Myocyte (in vitro differentiated cells): ENCODE measurements at regions not wholly inside any gene's neighbourhood (a gene's known extent, or its start where the extent isn't known, plus 50 kb on each side); places are given as distances from the start of the nearest gene placed in this dataset.

Source experiments
- DNase-seq: peaks from one replicate; pipeline ENCODE4 v3.0.0-alpha.2; 2012; ENCODE audit warnings: low read depth

DNA sequence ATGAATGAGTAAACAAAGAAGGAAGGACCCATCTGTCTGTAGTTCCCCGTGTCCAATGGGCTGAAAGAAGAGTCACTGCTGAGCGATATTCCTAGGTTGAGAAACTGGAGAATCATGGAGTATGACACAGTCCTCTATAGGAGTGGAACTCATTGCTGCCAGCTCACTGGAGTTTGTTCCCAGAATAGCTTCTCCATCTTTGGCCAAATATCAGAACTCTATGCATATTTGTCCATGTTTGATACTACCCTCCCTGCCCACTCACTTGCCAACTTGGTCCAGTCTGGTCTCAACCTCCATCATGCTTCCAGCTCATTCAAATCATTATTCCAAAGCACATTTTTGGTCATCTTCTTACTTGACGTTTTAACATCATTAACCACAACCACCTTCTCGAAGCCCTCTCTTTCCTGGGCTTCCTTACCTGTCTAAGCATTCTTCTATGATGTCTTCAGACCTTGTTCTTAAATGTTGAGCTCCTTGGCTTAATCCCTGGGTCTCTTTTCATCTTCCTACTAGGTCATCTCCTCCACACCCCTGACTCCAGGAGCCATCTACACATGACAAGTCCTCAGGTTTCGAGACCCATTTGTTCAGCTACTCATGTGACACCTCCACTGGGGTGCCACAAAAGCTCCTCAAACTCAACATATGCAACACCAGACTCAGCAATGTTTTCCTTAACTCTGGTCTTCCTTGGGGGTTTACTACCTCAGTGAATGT is 221.6 kb downstream of the MYCN start:
- DNase-seq, result no peak

GRCh38 chr2:16161085-16161565 is 220.8 kb downstream of the MYCN start:
- DNase-seq, result no peak

DNA sequence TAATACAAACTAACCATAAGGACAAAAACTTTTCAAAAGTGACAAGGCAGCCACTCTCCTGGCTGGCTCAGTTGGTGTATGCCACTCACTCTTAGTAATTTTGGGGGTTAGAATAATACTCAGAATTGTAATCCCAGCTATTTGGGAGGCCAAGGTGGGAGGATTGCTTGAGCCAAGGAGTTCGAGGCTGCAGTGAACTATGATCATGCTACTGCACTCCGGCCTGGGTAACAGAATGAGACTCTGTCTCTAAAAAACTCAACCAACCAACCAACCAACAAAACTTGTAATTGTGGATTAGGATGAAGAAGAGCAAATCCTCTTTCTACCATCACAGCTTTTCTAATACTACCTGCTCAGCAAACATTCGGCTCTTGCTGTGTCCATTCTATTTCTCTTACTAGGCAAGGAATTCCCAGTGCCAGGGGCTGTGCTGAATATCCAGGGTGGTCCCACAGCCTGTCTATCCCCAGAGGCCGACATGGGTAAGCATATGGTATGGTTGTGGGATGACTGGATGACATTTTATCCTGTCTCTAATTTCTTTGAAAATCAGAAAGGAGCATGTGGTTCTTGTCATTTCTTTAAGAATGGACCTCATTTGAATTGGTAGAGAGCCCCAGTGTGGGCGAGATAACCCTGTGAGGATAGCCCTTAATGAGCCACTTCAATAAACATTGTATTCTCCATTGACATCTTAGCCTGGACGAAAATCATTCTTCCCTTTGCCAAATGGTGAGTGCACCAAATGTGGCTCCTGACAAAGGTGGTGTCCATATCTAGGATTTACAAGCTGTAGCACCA is 220.1 kb downstream of the MYCN start:
- no peak for DNase-seq

GRCh38 chr2:16156411-16156810 is 216.1 kb downstream of the MYCN start:
- DNase-seq, result no peak

DNA sequence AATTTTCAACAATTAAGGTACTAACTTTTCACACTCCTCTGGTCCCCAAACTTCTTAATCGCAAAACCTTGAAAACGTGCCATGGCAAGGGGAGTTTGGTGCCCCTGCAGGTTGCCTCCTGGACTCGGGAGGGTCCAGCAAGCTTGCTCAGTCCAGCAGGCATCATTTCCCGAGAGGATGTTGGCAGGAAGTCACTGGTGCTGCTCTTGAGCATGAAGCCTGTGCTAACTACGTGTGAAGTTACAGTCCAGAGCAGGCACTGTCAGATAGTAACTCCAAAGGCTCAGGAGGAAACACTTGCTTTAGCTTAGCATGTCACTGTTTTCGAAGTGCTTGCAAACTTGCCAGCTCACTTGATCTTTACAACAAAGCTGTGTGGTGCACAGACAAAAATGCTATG is 215.4 kb downstream of the MYCN start:
- no peak for DNase-seq

DNA sequence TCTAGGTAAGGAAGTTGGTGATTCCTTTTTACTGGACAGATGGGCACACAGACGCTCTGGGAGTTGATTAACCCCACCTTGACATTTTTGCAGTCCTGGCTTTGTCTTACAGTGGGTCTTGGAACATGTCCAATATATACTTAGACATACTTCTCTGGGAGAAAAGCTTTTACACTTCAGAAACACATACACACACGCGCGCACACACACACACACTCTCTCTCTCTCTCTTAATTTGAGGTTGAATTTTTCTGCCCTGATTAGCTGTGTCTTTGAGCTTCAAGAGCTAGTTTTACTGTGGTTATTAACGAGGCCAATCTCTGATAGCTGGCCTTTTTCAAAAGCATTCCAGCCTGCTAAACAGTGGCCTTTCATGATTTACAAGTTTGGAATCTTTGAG is 215.0 kb downstream of the MYCN start:
- DNase-seq, result no peak

DNA sequence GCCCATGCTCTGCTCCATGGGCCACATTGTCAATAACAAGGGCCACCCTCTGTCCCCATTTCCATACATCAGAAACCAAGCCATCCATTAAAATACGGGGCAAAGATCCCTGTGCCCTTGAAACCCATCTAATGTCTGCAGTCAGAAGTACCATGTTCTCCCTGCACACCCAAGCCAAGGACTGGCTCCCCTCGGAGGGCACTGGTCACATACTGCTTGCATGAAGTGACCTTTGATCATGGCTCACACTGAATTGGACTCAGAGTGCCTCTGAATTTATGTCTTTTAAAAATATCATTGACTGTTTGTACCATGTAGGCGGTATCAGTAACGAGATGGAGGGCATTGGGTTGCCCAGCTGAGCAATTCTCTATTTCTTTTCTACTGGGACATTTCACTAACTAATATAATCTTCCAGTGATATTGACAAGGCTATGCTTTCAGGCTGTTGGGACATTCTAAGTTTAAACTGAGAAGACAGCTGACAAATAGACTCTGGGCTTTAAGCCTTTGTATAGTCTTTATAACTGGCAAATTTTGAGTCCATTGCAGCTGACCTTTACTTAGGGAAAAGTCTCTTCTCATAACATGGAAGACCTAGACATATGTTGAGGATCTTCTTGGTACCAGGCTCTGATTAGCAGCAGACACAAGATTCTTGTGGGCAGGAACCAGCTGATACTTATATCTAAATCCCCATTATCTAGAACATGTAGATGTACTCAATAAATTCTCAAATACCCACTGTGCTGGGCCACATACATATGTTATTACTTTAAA is 214.3 kb downstream of the MYCN start:
- DNase-seq, result no peak

GRCh38 chr2:16154061-16154460 is 213.7 kb downstream of the MYCN start:
- DNase-seq, result no peak

DNA sequence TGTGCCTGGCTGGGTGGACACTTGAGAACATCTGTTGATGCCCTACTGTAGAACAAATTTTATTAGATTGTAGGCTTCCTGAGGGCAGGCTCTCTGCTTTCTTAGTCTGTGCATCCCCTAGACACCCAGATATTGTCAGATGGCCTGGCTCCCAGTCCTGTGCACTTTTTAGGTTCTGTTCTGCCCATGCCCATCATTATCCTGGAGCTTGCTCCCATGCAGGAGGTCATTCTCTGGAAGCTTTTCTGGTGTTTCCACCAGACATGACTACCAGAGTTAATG is 213.3 kb downstream of the MYCN start:
- no peak for DNase-seq

DNA sequence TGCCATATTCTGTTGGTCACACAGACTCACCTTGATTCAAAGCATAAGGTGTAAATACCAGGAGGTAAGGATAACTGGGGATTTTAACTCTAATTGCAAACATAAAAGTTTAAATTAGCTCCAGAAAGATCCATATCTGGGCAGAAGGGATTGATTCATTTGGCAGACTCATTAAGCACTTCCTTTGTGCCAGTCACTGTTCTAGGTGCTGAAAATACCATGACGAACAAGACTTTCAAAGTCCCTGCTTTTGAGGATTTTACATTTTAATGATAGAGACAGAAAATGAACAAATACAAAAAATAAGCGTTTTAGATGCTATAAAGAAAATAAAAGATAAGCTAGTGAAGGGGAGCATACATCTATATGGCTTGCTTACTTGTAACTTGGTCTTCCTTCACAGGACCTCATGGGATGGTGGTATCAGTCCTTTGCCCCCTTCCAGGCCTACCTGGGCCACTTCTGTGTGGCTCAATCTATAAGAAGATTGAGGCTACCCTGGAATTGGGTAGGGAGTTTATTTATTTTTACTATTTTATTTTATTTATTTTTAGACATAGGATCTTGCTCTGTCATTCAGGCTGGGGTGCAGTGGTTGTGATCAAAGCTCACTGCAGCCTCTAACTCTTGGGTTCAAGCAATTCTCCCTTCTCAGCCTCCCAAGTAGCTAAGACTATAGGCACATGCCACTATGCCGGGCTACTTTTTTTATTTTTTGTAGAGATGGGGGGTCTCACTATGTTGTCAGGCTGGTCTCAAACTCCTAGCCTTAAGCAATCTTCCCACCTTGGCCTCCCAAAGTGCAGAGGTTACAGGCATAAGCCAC is 212.8 kb downstream of the MYCN start:
- no peak for DNase-seq

GRCh38 chr2:16152071-16152927 is 211.9 kb downstream of the MYCN start:
- DNase-seq, result no peak

GRCh38 chr2:16151651-16152050 is 211.3 kb downstream of the MYCN start:
- DNase-seq, result no peak

GRCh38 chr2:16151281-16151570 is 210.9 kb downstream of the MYCN start:
- DNase-seq, result no peak

- no peak for DNase-seq
These were observed 210.3 kb downstream of the MYCN start for GRCh38 chr2:16150456-16151280.

DNA sequence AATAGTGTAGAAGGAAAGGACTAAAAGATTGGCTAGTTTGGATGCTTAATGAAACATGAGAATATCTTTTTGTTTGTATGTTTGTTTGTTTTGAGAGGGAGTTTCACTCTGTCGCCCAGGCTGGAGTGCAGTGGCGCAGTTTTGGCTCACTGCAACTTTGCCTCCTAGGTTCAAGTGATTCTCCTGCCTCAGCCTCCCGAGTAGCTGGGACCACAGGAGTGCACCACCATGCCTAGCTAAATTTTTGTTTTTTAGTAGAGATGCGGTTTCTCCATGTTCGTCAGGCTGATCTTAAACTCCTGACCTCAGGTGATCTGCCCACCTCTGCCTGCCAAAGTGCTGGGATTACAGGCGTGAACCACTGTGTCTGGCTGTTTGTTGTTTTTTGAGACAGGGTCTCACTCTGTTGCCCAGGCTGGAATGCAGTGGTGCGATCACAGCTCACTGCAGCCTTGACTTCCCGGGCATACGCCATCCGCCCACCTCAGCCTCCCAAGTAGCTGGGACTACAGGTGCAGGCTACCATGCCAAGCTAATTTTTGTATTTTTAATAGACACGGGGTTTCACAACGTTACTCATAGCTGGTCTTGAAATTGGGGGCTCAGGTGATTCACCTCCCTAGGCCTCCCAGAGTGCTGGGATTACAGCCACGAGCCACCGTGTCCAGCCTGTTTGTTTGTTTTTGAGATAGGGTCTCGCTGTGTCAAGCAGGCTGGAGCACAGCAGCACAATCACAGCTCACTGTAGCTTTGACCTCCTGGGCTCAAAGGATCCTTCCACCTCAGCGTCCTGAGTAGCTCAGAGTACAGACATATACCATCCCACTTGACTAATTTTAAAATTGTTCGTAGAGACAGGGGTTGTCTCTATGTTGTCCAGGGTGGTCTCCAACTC is 209.2 kb downstream of the MYCN start:
- no peak for DNase-seq

GRCh38 chr2:16148632-16149348 is 208.4 kb downstream of the MYCN start:
- DNase-seq, result no peak

DNA sequence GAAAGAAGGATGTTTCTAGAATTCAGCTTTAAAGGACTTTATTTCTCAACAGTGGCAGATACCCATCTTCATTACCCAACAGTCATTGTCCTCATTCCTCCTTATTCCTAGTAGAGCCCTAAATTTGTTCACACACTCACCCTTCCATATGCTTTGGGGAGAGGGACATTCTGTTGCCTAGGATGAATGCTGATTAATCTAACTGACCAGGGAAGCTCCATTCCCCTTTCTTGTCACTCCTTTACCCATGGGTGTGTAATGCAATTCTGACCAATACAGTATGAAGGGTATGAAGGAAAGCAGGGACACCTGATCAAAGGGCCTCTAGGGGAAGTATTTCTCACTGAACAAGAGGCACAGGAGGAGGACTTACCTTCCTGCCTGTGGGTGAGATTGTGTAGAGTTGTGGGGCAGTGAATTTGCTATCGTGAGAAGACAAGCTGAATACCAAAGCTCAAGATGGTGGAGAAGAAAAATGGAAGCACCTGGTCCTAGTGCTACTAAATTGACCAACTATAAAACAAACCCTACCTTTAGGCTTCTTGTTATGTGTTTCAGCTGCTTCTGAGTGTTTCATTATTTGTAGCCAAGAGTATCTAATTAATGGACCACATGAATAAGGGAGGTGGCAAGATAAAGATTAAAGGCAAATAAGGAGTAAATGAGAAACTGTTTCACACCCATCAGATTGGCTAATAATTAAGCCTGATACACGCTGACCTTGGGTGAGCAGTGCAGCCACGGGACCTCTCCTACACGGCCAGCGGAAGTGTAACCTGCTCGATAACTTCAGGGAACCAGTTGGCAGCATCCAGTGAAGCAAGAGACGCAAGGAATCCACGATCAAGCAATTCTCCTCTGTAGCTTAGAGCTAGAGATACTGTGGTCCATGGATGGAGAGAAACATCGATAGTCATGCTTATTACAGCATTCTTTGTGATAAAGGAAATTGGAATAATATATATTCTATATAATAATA is 202.3 kb downstream of the MYCN start:
- DNase-seq, result no peak
